Skin of body (tissue), 1 donor: ENCODE measurements at regions not wholly inside any gene's neighbourhood (a gene's known extent, or its start where the extent isn't known, plus 50 kb on each side); places are given as distances from the start of the nearest gene placed in this dataset.

Experiments
- DNase-seq: peaks from one replicate; lab custom pipeline; 2025; lab: John Stamatoyannopoulos, UW

- no peak for DNase-seq
Measured at GRCh38 chr3:5427938-5428337, 240.4 kb downstream of the EDEM1 start.

DNA sequence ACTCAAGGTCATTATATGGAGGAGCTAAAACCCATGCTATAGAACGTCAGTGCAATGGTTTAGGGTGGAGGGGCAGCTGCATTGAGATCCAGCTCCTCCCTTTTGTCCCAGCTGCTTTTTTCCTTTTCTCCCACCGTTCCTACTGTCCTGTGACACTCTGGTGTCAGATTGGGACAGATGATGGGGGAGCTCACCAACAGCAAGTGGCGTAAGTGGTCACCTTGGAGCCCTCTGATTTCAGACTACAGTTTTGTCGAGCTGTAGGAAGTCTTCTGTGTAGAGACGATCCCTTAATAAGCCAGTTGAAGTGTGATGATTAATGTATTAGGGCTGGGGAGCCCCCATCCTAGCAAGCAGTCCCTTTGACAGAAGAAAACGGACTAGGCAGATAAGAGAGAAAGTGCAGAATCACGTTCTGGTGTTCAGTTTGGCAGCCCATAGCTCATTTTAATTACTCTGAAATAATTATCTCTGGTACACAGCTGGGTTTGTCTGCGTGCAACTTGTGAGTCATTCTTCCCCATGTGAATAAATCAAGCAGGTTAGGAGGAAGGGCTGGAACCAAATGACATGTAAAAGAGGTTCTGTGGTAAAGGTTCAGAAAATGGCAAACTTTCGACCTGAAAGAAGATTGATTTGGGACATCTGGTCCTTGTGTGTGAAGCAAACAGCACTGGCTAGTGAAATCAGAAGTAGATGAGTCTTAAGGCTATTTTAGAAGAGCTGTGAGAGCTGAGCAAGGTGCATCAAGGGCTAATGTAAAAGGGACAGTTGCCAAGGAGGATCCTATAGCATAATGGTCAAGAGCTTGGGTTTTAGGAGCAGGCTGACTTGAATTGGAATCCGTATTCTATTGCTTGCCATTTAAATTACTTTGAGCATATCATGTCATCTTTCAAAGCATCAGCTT is 241.4 kb downstream of the EDEM1 start:
- DNase-seq, result peak; percentile 11

DNA sequence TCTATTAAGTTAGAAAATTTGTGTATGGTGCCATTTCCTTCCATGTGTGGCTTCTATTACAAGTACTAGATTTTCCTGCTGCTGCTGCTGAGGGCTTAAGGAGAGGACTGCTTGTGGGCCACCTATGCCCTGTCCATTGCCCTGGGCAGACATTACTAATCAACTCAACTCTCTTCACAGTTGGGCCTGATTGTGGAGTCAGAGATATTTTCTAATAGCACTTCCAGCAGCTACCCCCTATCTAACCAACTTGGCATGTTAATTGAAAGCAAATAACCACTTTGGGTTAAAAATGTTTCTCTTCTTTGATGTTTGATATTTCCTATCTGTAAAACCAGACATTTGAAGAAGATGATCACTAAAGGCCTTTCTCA is 242.0 kb downstream of the EDEM1 start:
- no peak for DNase-seq

DNA sequence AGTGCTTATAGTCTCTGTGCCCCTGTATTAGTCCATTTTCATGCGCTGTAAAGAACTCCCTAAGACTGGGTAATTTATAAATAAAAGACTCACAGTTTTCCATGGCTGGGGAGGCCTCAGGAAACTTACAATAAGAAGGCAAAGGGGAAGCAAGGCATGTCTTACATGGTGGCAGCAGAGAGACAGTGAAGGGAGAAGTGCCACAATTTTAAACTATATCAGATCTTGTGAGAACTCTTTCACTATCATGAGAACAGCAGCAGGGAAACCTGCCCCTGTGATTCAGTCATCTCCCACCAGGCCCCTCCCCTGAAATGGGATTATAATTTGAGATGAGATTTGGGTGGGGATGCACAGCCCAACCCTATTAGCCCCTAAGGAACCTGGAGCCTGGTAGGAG is 243.2 kb downstream of the EDEM1 start:
- no peak for DNase-seq

DNA sequence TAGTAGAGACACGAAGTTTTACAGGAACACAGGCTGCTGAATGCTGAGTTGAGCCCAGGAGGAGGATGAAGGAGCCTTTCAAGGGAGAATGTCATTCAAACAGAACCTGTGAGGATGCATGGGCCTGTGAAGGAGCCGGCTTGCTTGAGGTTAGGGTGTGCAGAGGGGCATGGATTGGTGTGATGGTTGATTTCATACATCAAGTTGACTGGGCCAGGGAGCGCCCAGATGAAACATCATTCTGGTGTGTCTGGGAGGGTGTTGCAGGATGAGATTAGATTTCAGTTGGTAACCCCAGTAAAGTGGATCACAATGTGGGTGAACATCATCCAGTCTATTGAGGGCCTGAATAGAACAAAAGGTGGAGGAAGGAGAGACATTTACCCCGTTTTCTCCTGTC is 243.6 kb downstream of the EDEM1 start:
- DNase-seq, result no peak

DNA sequence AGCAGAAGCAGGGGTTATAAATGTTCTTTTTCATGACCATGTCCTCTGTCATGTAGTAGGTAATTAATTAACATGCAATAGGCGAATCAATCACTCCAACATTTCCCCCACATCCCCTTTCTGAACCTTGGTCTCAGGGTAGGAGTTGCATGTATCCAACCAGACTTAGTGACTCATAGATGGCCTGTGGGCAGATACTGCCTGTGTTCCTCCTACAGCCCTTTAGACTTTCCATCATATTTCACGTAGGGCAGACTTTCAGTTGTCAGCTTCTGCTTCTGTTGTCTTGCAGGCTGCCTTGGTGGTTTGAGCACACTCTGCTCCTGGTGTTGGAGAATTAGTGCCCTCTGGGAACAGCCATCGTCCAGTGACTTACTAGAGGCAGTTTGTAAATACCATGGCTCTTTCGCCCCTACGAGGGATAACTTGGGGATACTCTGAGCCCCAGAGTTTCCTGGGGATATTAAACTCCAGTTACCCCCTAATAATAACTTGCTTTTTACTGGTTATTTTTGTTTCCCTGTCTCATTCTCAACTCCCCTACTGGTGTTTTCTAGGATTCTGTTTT is 244.4 kb downstream of the EDEM1 start:
- no peak for DNase-seq

DNA sequence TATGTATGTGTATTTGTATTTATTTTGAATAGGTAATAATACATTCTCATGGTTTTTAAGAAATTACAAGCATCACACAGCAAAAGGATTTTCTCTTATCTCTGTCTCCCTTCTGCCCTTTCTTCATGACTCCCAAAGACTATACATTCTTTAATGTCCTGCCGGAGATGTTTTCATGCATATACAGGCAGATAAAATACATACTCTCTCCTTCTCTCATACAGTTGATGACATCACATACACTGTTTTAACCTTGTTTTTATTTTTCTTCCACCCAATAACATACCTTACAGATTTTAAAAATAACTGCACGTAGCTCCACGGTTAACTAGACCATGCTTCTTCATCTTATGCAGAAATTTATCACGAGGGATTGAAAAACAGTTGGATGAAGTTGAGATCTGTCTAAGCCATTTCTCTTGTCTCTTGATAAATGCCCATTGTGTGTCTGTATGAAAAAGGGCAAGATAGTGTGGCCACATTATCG is 249.8 kb downstream of the EDEM1 start:
- no peak for DNase-seq

DNA sequence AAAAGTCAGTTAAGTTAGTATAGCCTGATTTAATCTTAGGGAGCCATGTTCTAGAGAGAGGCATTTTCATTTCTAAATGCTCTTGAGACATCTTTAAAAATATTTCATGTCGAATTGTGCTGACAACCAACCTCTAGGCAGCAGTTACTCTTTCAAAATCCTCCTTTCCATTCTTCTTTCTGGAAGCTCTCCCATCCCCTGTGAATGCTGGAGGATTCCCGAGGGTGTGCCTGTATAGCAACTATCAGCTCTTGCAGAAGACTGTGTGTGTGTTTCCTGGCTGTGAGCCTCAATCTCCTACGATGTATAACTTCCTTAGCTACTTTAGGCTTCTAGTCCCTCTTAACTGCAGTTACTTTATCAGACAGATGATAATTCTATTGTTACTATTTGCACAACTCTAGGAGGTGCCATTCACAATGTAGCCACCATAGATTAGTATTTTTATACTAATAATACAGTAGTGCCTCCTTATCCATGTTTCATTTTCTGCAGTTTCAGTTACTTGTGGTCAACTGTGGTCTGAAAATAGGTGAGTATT is 250.3 kb downstream of the EDEM1 start:
- DNase-seq, result no peak

GRCh38 chr3:5441401-5441800 is 253.9 kb downstream of the EDEM1 start:
- no peak for DNase-seq

GRCh38 chr3:5442106-5442785 is 254.7 kb downstream of the EDEM1 start:
- DNase-seq, result no peak

- DNase-seq, result no peak
Measured at GRCh38 chr3:5442786-5443138, 255.3 kb downstream of the EDEM1 start.

DNA sequence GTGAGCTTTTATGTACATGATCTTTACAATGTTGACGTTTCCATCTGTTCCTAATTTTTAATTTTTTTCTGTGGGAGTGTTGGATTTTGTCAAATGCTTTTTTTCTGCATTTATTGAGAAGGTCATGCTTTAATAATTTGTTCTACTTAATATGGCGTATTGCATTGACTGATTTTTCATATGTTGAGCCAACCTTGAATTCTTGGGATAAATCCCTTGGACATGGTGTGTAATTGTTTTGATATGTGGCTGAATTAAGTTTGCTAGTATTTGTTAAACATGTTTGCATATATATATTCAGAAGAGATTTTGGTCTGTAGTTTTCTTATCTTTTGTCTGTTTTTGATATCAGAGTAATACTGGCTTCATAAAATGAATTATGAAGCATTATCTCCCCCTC is 256.7 kb downstream of the EDEM1 start:
- DNase-seq, result no peak

GRCh38 chr3:5445676-5446201 is 258.2 kb downstream of the EDEM1 start:
- DNase-seq, result no peak

- DNase-seq, result no peak
Measured at GRCh38 chr3:5448246-5448645, 260.7 kb downstream of the EDEM1 start.

DNA sequence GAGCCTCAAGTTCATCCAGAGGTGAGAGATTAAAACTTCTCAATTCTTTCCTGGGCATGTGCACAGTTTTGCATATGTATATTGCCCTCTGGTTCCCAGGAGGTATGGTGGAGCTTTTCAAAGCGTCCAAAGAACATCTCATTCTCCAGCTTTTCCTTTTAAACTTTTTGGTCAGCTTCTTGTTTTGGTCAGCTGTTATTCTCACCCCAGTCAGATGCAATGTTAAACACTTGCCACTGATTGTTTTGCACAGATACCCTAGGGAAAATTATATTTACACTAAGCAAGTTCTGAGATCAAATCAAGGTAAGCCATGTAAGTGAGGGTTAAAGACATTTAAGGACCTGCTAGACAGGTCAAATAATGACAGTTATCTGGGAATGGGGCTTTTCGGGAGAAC is 261.3 kb downstream of the EDEM1 start:
- DNase-seq, result no peak

GRCh38 chr3:5456199-5456598 is 268.7 kb downstream of the EDEM1 start:
- DNase-seq, result no peak

DNA sequence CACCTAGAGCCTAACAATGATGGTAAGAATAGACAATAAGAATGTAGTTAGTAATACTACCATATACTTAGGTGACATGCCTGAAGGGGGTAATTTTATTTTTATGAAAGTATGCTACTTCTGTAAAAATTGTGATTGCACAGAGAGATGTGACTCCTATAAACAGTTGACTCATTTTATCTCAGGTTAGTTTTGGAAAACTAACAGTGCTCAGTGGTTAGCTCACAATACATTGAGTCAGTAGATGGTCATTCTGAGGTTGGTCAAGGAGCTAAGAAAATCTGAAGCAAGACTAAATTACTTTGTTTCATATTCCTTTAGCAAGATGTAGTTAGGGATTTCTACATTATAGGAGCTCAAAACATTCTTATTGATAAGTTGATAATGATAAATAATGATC is 271.0 kb downstream of the EDEM1 start:
- DNase-seq, result no peak

DNA sequence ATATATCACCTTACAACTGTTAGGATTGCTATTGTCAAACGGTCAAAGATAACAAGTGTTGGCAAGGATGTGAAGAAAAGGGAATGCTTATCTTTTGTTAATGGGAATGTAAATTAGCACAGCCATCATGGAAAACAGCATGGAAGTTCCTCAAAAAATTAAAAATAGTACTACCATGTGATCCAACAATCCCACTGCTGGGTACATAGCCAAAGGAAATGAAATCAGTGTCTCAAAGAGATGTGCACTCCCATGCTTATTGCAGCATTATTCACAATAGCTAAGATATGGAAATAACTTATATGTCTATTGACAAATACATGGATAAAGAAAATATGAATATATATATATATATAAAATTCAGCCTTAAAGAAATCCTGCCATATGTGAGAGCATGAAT is 274.6 kb downstream of the EDEM1 start:
- no peak for DNase-seq

DNA sequence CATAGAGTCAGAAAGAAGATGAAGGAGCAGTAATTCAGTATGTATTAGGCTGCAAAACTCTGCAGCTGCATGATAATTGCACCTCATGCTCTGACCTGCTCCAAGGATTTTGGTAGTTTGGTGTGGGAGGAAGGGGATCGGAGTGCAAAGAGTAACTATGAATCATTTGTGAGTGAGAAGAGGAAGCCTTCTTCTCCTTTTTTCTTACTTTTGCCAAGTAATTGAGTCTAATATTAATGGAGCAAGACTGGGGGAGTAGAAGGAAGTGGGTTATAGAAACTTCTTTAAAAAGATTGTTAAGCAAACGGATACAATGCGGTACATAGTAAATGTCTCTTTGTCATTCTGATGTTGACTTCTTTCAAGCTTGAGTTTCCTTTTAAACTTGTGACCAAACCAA is 276.5 kb downstream of the EDEM1 start:
- DNase-seq, result no peak

DNA sequence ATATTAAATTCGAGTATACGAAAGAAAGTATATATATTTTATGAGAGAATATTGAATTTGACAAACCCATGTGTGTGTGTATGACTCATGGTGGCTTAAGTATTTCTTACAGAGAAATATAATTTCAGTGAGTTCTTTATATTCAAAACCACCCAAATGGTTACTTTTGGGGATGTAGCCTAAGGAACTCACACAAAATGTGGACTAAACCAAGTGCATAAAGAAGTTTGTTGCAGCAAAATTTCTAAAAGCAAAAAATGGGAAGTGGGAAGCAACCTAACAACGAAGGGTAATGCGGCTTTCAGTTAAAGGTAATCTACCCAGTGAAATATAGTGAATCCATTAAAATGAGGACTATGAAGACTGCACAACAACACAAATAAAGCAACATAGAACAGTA is 277.1 kb downstream of the EDEM1 start:
- no peak for DNase-seq

DNA sequence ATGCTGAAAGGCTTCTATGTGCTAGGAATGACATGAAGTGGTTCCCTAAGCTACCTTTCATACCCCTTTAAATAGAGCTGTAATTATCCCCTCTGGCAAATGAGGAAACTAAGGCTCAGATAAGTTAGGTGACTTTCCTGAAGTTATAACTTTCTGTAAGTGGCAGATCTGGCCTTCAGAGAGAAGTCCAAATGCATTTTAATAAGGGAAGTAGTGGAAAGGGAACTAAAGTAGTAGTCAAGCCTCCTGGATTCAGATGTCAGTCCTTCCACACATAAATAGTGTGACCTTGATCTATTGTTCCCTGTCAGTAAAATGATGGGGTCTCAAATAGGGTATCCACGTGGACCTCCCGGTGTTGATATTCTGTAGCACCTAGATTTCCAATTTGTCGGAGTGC is 277.7 kb downstream of the EDEM1 start:
- no peak for DNase-seq

GRCh38 chr3:5466065-5466464 is 278.6 kb downstream of the EDEM1 start:
- DNase-seq, result no peak
